GM10248 (cell line): ENCODE measurements at regions not wholly inside any gene's neighbourhood (a gene's known extent, or its start where the extent isn't known, plus 50 kb on each side); places are given as distances from the start of the nearest gene placed in this dataset.

Experiments used
- CTCF ChIA-PET: fragments of 300-600 bp; sonication (Branson Sonifier 250); formaldehyde crosslinking; extraction: SDS; loops from one replicate; lab custom pipeline; 2021; ENCODE audit warnings: antibody characterized with exemption; lab: Yijun Ruan, JAX
- POLR2A ChIA-PET: fragments of 350-650 bp; sonication (Branson Sonifier 250); formaldehyde crosslinking; extraction: SDS; loops from one replicate; lab custom pipeline; 2020; ENCODE audit warnings: antibody characterized with exemption; lab: Yijun Ruan, JAX
- DNase-seq: peaks from one replicate; pipeline ENCODE4 v3.0.0; 2012; ENCODE audit errors: extremely low spot score
- CTCF ChIP-seq: IDR thresholded peaks from 2 replicates; pipeline ENCODE4 v1.5.1; 2012; ENCODE audit warnings: mild to moderate bottlenecking, low read depth; ENCODE audit errors: extremely low read depth, missing control alignments, control extremely low read depth

- POLR2A ChIA-PET = no interaction called here
- TF ChIP-seq CTCF = no peak
- CTCF ChIA-PET = no interaction called here
- DNase-seq = no peak
Observed at GRCh38 chr3:146914409-146914808, 309.3 kb upstream of the PLSCR5 start.

DNA sequence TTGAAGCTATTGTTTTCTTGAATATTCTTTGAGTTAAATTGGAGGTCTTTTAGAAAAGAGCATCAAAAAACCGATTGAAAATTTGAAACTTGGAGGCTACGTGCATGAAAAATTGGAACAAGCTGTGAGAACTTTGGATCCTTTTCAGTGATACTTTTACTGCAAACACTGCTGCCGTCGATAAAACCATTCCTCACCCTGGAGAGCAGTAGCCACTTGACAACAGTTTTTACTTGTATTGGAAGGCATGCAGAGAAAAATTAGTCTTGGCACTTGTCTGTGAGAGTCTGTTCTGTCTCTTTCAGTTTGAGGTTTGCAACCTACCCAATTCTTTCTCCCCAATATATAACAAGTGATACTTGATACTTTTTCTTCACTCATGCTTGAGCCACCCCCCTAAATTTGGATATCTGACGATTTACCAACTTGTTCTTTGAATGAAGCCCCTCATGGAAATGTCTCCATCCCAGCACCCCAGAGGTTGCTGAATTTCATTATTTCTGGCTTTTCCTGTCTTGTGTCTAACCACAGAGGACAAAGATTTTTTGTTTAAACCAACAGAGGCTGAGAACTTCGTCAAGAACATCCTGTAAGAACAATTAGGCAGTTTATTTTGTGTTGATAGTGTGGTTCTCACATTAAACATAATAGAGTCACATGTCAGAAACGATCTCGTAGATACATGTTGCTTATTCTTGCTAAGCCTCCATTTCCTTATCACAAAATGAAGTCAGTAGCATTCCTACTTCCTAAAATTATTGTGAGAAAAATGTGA lies 307.3 kb upstream of the PLSCR5 start:
- ChIA-PET POLR2A (no interaction called here), CTCF (interaction anchor here (0.9 kb wide), 1 partner anchor 13 kb away, joined by 4 read pairs; no protein-coding TSS in a partner anchor)
- no peak for TF ChIP-seq CTCF
- no peak for DNase-seq

DNA sequence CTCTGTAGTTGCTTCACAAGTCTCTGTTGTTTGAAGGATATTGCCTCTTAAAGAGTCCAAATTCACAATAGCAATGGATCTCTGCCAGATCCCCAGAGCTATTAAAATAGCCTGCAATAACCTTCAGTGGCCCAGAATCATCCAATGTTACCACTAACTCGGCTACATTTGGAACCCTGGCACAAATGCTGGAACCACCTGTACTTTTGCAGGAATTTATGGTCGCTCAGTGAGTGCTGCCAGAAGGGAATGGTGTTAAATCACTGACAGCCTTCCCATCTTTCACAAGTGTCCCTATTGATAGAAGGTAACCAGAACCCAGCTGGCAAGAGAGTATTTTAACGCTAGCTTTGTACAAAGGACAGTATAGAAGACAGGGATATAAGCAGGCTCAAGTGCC lies 298.8 kb upstream of the PLSCR5 start:
- no peak for DNase-seq
- no peak for TF ChIP-seq CTCF
- ChIA-PET CTCF (no interaction called here), POLR2A (no interaction called here)

- ChIA-PET CTCF (interaction anchor here (0.7 to 1.8 kb wide), 3 partner anchors 11 to 258 kb away, joined by 3 to 4 read pairs (median 3); no protein-coding TSS in a partner anchor), POLR2A (no interaction called here)
- DNase-seq = no peak
- TF ChIP-seq CTCF = no peak
Observed at GRCh38 chr3:146899171-146899570, 294.0 kb upstream of the PLSCR5 start.

GRCh38 chr3:146896711-146897110 lies 291.6 kb upstream of the PLSCR5 start:
- POLR2A ChIA-PET = no interaction called here
- TF ChIP-seq CTCF = no peak
- no peak for DNase-seq
- CTCF ChIA-PET = no interaction called here

DNA sequence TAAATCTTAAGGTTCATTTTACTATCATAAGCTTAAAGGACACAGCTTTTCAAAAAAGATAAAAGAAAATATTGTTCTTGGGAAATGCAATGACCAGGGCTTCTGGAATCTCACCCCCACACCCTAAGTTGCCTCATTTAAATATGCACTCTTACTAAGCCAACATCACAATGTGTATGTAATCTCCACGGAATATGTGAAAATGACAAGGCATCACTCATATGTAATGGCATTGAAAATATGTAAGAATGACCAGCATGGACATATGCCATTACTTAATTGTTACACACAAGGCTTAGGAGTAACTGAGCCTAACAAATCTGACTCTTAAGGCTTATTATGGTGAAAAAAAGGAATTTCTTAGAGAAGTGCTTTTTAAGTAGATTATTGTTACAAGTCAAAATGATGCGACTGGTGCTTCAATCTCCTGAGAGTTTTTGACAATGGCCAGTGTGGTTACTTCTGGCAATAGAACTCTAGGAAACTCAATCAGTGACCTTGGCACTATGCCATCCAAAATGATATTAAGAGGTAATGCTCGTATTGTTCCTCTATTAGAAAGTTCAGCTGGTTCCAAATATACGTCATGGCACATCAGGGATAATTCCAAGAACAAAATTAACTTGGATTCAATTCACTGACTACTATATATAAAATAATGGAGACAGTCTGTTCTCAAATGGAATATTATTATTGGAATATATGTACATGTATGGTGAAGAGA lies 290.0 kb upstream of the PLSCR5 start:
- CTCF ChIA-PET = interaction anchor here (1.2 to 1.7 kb wide), 2 partner anchors 10 to 12 kb away, joined by 3 to 6 read pairs; no protein-coding TSS in a partner anchor
- DNase-seq = no peak
- TF ChIP-seq CTCF = no peak
- POLR2A ChIA-PET = no interaction called here
